ENCODE measurements at regions not wholly inside any gene's neighbourhood (a gene's known extent, or its start where the extent isn't known, plus 50 kb on each side); places are given as distances from the start of the nearest gene placed in this dataset.

DNA sequence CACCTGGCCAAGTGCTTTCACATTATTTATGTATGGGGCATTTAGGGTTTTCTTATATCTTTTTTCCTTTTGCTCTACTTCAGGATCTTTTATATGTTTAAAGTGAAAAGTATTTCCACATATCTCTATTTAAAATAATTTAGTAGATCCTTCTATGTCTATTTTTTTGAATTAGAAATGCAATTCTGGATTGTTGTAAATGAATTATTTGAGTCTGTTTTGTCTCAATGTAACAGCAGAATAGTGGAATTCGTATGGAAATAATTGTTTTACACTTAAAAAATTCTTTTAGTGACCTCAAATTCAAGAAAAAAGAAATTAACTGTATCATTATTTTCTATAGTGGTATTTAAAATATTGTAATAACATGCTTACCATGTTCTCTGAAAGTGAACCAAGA lies 126.5 kb upstream of the HDAC9 start:
- TF ChIP-seq EZH2 (IDR thresholded peaks at IDR 0.05; ENCODE audit: low read length, unreplicated experiment) (no peak), EZH2phosphoT487 (IDR thresholded peaks at IDR 0.05; ENCODE audit: borderline replicate concordance, low read length) (no peak)
- TF ChIP-seq, protein P1, sequence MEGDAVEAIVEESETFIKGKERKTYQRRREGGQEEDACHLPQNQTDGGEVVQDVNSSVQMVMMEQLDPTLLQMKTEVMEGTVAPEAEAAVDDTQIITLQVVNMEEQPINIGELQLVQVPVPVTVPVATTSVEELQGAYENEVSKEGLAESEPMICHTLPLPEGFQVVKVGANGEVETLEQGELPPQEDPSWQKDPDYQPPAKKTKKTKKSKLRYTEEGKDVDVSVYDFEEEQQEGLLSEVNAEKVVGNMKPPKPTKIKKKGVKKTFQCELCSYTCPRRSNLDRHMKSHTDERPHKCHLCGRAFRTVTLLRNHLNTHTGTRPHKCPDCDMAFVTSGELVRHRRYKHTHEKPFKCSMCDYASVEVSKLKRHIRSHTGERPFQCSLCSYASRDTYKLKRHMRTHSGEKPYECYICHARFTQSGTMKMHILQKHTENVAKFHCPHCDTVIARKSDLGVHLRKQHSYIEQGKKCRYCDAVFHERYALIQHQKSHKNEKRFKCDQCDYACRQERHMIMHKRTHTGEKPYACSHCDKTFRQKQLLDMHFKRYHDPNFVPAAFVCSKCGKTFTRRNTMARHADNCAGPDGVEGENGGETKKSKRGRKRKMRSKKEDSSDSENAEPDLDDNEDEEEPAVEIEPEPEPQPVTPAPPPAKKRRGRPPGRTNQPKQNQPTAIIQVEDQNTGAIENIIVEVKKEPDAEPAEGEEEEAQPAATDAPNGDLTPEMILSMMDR (conservative IDR thresholded peaks at IDR 0.05; ENCODE audit: low read depth, low read length), result no peak
- Histone ChIP-seq H2AFZ (ENCODE audit: low read length) (no peak overlapping the region), H3K36me3 (ENCODE audit: low read depth, low read length) (no peaks in the 10 kb centered on the region), H3K4me3 (ENCODE audit: low read length) (no peak overlapping the region), H3F3A (ENCODE audit: low read length, unreplicated experiment) (no peaks in the 10 kb centered on the region), H3K9me2 (replicated peaks; ENCODE audit: low read length) (no peaks in the 10 kb centered on the region), H4K20me1 (ENCODE audit: low read length) (no peaks in the 10 kb centered on the region), H3K9me3 (ENCODE audit: low read length) (no peaks in the 10 kb centered on the region), H3K4me2 (ENCODE audit: low read length) (no peak overlapping the region), H3K27ac (ENCODE audit: low read length) (no peak overlapping the region), H3K4me1 (ENCODE audit: insufficient read depth, low read length) (no peaks in the 10 kb centered on the region), H3K9ac (ENCODE audit: low read length) (no peak overlapping the region), H3K79me2 (ENCODE audit: low read length) (no peaks in the 10 kb centered on the region), H3K27me3 (ENCODE audit: low read length) (no peaks in the 10 kb centered on the region)
- no peak for DNase-seq
- ChIA-PET POLR2A (ENCODE audit: unreplicated experiment) (no interaction called here), CTCF (no interaction called here)
- no TSS peak for BruUV-seq (replicated peaks)
- intact Hi-C loops (cut with micrococcal nuclease), result no loop called here
- ATAC-seq, result no peak

DNA sequence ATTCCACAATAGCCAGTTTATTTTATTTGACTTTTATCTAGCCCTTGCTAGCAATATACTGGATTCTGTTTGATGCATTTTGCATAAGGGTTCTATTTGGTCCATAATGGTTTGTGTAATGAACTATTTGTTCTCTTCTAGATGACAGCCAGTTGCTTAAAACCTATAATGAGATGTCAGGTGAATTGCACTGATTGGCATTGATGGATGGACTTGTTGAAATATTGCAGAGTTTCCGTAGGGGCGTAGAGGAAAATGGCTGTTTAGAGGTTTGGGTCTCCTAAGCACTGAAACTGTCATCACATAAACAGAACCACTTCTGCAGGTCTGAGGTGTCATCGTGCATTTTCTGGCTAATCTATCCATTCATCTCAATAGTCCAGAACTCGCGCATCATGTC lies 124.9 kb upstream of the HDAC9 start:
- TF ChIP-seq EZH2 (IDR thresholded peaks at IDR 0.05; ENCODE audit: low read length, unreplicated experiment), result no peak
- TF ChIP-seq, protein P1 (conservative IDR thresholded peaks at IDR 0.05; ENCODE audit: low read depth, low read length), result no peak
- no peak for TF ChIP-seq EZH2phosphoT487 (IDR thresholded peaks at IDR 0.05; ENCODE audit: borderline replicate concordance, low read length)
- intact Hi-C loops (cut with micrococcal nuclease), result loop anchor here (2.0 kb wide), 1 partner anchor 16 kb away; no protein-coding TSS in a partner anchor
- Histone ChIP-seq H3K9me2 (replicated peaks; ENCODE audit: low read length) (no peaks in the 10 kb centered on the region), H3K9ac (ENCODE audit: low read length) (no peak overlapping the region), H4K20me1 (ENCODE audit: low read length) (no peaks in the 10 kb centered on the region), H3K9me3 (ENCODE audit: low read length) (no peaks in the 10 kb centered on the region), H3K27me3 (ENCODE audit: low read length) (no peaks in the 10 kb centered on the region), H3K79me2 (ENCODE audit: low read length) (no peaks in the 10 kb centered on the region), H3K4me1 (ENCODE audit: insufficient read depth, low read length) (no peaks in the 10 kb centered on the region), H3F3A (ENCODE audit: low read length, unreplicated experiment) (no peaks in the 10 kb centered on the region), H3K4me2 (ENCODE audit: low read length) (no peak overlapping the region), H3K27ac (ENCODE audit: low read length) (no peak overlapping the region), H3K4me3 (ENCODE audit: low read length) (no peak overlapping the region), H3K36me3 (ENCODE audit: low read depth, low read length) (no peaks in the 10 kb centered on the region), H2AFZ (ENCODE audit: low read length) (no peak overlapping the region)
- BruUV-seq (replicated peaks), result no TSS peak
- ChIA-PET CTCF (no interaction called here), POLR2A (ENCODE audit: unreplicated experiment) (no interaction called here)
- ATAC-seq (no peak), DNase-seq (no peak)

DNA sequence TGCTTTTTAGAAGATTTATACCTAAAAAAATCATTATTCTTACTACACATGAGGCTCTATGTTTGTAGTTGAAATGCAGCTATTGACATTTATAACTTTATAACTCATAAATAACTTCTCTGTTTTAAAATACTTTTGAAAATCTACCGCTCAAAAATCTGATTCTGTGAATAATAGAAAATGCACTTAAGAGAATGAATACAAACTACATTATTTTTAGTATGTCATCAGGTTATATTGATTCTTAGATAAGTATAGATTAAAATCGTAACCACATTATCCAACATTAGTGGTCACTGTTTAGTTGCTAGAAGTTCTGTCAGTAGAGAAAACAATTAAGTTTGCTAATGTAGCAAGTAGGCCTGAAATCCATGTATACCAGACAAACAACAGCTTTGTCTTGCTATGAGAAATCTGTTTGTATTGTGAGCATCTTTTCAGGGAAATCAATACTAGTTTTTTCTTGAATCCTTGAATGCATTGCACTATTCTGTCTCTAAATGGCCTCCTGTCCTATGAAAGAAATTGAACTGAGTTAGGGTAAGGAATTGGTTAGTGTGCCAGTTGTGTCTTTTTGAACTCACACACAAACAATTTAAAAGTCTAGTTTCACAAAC lies 116.5 kb upstream of the HDAC9 start:
- no peaks in the 10 kb centered on the region for H3K9me2 ChIP-seq (replicated peaks; ENCODE audit: low read length)
- H3K4me3 ChIP-seq (ENCODE audit: low read length), result no peak overlapping the region
- H3K9ac ChIP-seq (ENCODE audit: low read length), result no peak overlapping the region
- no peaks in the 10 kb centered on the region for H3K79me2 ChIP-seq (ENCODE audit: low read length)
- H3F3A ChIP-seq (ENCODE audit: low read length, unreplicated experiment), result no peaks in the 10 kb centered on the region
- no peak for ATAC-seq
- ChIA-PET CTCF (no interaction called here), POLR2A (ENCODE audit: unreplicated experiment) (no interaction called here)
- no peaks in the 10 kb centered on the region for H3K36me3 ChIP-seq (ENCODE audit: low read depth, low read length)
- no peaks in the 10 kb centered on the region for H3K4me1 ChIP-seq (ENCODE audit: insufficient read depth, low read length)
- no peaks in the 10 kb centered on the region for H3K27me3 ChIP-seq (ENCODE audit: low read length)
- H2AFZ ChIP-seq (ENCODE audit: low read length), result no peak overlapping the region
- H4K20me1 ChIP-seq (ENCODE audit: low read length), result no peaks in the 10 kb centered on the region
- no peak for DNase-seq
- TF ChIP-seq EZH2 (IDR thresholded peaks at IDR 0.05; ENCODE audit: low read length, unreplicated experiment), result no peak
- TF ChIP-seq, protein P1 (conservative IDR thresholded peaks at IDR 0.05; ENCODE audit: low read depth, low read length), result no peak
- no peak for TF ChIP-seq EZH2phosphoT487 (IDR thresholded peaks at IDR 0.05; ENCODE audit: borderline replicate concordance, low read length)
- no TSS peak for BruUV-seq (replicated peaks)
- H3K4me2 ChIP-seq (ENCODE audit: low read length), result no peak overlapping the region
- intact Hi-C loops (cut with micrococcal nuclease), result no loop called here
- H3K9me3 ChIP-seq (ENCODE audit: low read length), result no peaks in the 10 kb centered on the region
- no peak overlapping the region for H3K27ac ChIP-seq (ENCODE audit: low read length)
